ENCODE measurements at regions not wholly inside any gene's neighbourhood (a gene's known extent, or its start where the extent isn't known, plus 50 kb on each side); places are given as distances from the start of the nearest gene placed in this dataset.
A peak's percentile ranks its signal among the peaks of the same experiment; 100 is the strongest.
"Not testable (repeated sequence)": the region's sequence is repeated elsewhere in the genome, so short reads cannot be mapped to it uniquely, and the experiment has no call there.

DNA sequence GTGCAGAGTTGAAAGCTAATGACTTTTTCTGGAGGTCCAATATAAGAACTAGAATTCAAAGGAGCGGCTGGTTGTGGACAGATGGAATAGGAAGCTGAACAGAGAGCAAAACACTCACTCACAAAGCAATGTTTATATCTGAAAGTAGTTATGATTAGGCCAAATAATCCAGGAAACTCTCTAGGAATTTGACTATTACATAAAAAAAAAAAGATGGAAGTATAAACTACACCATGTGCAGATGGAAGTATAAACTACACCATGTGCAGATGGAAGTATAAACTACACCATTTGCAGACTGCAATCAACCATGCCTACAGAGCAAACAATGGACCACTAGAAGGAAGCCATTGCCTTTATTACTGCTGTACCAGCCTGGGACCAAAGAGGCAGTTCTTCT is 771.1 kb downstream of the BRINP3 start:
- TF ChIP-seq, protein P1, sequence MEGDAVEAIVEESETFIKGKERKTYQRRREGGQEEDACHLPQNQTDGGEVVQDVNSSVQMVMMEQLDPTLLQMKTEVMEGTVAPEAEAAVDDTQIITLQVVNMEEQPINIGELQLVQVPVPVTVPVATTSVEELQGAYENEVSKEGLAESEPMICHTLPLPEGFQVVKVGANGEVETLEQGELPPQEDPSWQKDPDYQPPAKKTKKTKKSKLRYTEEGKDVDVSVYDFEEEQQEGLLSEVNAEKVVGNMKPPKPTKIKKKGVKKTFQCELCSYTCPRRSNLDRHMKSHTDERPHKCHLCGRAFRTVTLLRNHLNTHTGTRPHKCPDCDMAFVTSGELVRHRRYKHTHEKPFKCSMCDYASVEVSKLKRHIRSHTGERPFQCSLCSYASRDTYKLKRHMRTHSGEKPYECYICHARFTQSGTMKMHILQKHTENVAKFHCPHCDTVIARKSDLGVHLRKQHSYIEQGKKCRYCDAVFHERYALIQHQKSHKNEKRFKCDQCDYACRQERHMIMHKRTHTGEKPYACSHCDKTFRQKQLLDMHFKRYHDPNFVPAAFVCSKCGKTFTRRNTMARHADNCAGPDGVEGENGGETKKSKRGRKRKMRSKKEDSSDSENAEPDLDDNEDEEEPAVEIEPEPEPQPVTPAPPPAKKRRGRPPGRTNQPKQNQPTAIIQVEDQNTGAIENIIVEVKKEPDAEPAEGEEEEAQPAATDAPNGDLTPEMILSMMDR (conservative IDR thresholded peaks at IDR 0.05; ENCODE audit: low read depth, low read length) = no peak
- DNase-seq (ENCODE audit: low read depth) = no peak

DNA sequence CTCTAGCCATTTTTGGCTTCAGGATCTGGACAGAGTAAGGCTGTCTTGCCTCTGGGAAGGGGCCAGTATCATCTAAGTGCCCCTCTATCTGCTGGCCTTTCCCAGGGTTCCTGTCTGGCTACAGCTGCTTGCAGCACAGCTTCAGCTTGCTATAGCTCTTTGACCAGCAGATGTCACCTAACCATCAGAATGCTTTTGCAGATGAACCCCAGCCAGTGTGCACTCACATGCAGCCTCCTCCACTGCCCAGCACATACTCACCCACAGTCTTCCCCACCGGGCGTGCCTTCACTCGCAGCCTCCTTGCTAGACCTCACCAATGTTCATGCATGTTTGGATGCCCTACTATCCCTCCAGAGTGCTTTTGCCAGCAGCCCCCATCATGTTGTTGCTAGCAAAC is 769.0 kb downstream of the BRINP3 start:
- TF ChIP-seq, protein P1 (conservative IDR thresholded peaks at IDR 0.05; ENCODE audit: low read depth, low read length) = peak; percentile 42
- peak; percentile 2 for DNase-seq (ENCODE audit: low read depth)
- H3K4me3 ChIP-seq (ENCODE audit: low read length) = no peak overlapping the region

More for the DNA sequence above, 771.1 kb downstream of the BRINP3 start:
- H3K4me3 ChIP-seq (ENCODE audit: low read length) = no peak overlapping the region

DNA sequence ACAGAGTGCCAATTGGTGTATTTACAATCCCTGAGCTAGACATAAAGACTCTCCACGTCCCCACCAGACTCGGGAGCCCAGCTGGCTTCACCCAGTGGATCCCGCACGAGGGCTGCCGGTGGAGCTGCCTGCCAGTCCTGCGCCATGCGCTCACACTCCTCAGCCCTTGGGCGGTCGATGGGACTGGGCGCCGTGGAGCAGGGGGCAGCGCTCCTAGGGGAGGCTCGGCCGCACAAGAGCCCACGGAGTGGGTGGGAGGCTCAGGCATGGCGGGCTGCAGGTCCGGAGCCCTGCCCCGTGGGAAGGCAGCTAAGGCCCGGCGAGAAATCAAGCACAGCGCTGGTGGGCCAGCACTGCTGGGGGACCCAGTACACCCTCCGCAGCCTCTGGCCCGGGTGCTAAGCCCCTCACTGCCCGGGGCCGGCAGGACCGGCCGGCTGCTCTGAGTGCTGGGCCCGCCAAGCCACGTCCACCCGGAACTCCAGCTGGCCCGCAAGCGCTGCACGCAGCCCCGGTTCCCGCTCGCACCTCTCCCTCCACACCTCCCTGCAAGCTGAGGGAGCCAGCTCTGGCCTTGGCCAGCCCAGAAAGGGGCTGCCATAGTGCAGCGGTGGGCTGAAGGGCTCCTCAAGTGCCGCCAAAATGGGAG is 759.4 kb downstream of the BRINP3 start:
- not testable (repeated sequence) for H3K4me3 ChIP-seq (ENCODE audit: low read length); DNase-seq (ENCODE audit: low read depth)

DNA sequence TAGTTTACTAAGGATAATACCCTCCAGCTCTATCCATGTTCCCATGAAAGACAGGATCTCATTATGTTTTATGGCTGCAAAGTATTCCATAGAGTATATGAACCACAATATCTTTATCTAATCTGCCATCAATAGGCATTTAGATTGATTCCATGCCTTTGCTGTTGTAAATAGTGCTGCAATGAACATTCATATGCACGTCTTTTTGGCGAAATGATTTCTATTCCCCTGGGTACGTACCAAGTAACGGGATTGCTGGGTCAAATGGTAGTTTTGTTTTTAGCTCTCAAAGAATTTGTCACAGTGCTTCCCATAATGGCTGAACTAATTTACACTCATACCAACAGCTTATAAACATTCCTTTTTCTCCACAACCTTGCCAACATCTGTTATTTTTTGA is 750.9 kb downstream of the BRINP3 start:
- H3K4me3 ChIP-seq (ENCODE audit: low read length) = no peak overlapping the region
- no peak for DNase-seq (ENCODE audit: low read depth)
- TF ChIP-seq, protein P1 (conservative IDR thresholded peaks at IDR 0.05; ENCODE audit: low read depth, low read length) = no peak

DNA sequence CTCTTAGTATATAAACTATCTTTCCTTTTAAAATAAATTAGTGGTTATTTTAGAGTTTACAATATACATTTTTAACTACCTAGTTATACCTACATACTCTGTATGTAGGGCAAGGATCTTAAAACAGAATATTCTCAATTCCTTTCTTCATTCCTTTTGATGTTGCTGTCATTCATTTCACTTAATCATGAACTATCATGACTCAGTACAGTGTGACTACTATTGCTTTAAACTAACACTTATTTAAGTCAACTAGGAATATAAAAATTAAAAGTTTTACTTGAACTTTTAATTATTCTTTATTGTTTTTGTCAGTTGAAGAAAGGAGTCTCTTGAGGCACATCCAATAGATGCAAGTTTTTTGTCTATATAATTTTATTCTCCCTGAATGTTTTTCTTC is 726.4 kb downstream of the BRINP3 start:
- TF ChIP-seq, protein P1 (conservative IDR thresholded peaks at IDR 0.05; ENCODE audit: low read depth, low read length) = no peak
- no peak for DNase-seq (ENCODE audit: low read depth)
- no peak overlapping the region for H3K4me3 ChIP-seq (ENCODE audit: low read length)

DNA sequence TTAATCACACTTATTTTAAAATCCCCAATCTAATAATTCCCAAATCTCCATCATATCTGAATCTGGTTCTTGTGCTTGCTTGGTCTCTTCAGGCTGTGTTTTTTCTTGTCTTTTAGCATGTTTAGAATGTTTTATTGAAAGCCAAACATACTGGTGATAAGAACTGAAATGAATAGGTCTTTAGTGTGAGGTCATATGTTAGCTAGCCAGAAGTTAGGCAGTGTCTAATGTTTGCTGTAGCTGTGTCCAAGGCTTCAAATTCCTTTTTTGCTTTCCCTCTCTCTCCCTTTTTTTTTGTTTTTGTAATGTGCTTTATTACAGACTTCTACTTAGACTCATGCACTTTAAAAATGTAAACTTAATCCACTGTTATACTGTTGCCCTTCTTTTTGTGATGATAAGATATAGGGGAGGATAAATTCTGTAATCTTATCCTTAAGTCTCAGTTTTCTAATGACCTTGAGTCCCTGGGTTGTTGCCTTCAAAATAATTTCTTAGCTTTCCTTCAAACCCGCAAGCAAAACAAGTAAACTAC is 725.1 kb downstream of the BRINP3 start:
- no peak for DNase-seq (ENCODE audit: low read depth)
- H3K4me3 ChIP-seq (ENCODE audit: low read length) = no peak overlapping the region
- TF ChIP-seq, protein P1 (conservative IDR thresholded peaks at IDR 0.05; ENCODE audit: low read depth, low read length) = no peak

DNA sequence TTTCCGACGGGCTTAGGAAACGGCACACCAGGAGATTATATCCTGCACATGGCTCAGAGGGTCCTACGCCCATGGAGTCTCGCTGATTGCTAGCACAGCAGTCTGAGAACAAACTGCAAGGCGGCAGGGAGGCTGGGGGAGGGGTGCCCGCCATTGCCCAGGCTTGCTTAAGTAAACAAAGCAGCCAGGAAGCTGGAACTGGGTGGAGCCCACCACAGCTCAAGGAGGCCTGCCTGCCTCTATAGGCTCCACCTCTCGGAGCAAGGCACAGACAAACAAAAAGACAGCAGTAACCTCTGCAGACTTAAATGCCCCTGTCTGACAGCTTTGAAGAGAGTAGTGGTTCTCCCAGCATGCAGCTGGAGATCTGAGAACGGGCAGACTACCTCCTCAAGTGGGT is 722.6 kb downstream of the BRINP3 start:
- H3K4me3 ChIP-seq (ENCODE audit: low read length); DNase-seq (ENCODE audit: low read depth): not testable (repeated sequence)

DNA sequence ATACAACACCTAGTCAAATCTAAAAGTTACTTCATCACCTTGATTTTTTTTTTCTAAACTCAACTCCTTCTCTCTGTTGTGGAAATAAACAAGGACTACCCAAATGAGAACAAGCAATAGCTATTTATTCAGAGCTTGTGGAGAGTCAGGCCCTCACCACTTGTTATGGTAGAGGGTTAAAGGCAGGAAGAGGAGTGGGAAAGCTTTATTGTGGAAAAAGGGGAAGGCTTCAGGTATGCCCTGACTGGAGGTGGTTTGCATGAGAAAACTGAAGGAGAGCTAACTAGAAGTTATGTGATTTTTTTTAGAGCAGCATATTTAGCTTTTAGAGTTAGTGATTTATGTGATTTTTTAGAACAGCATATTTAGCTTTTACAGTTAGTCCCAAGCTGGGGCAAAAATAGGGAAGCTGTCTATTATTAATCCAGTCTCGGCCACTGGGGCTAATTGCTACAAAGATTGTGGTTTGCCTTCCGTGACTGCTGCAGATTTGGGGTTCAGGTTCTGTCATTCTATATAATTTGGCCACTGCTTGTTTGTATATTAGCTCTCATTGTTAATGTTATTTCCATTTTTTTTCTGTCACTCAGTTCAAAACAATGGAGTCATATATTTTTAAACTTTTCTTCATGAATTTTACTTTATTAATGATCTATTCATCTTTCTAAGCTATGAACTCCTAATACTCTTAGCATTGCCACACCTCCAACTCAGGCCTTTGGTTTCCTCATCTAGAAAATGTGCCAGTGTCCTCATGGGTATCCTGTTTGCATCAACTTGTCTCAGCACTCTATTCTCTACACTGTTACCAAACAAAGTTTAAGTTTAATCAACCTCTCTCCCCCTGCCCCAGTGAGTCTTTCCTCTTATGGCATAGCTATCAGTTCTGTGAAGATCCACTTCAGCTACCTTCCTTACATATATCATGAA is 713.0 kb downstream of the BRINP3 start:
- H3K4me3 ChIP-seq (ENCODE audit: low read length) = no peak overlapping the region
- TF ChIP-seq, protein P1 (conservative IDR thresholded peaks at IDR 0.05; ENCODE audit: low read depth, low read length) = no peak
- no peak for DNase-seq (ENCODE audit: low read depth)

Measured in retinal pigment epithelial cell (primary cell).